ENCODE measurements at regions not wholly inside any gene's neighbourhood (a gene's known extent, or its start where the extent isn't known, plus 50 kb on each side); places are given as distances from the start of the nearest gene placed in this dataset.
A peak's percentile ranks its signal among the peaks of the same experiment; 100 is the strongest.

DNA sequence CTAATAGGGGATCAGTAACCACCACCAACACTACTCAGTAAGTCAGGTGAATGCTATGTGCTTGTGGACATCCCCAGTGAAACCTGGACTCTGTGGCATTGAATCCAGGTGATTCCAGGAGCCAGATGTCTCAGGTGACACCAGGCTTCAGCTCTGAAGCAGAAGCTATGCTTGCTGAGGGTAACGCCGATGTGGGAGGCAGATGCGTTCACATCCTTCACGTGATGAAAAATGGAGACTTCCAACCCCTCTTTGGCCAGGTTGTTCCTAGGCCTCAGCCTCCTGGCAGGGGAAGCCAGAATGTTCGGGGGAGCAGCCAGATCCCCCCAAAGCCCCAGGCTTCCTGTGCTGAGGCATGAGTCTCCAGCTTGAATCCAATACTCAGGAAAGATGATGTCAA is 209.8 kb upstream of the PDE10A start:
- no peak for DNase-seq (ENCODE audit: low spot score)

DNA sequence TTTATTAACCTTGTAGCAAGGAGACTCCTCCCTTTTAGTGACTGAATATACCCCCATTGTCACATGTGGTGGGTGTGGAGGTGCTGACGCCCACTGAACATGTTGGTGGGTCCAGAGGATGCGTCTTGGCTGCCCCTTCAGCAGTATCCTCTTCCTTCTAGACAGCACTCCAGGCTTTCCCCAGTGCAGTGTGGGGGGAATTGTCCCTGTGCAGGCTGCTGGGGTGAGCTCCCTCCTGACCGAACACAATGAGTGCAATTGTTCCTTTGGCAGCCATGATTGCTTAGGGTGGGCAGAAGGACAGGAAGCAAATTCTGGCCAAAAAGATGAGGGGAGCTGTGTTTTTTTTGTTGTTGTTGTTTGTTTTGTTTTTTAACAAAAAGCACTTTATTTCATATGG is 209.3 kb upstream of the PDE10A start:
- no peak for DNase-seq (ENCODE audit: low spot score)

DNA sequence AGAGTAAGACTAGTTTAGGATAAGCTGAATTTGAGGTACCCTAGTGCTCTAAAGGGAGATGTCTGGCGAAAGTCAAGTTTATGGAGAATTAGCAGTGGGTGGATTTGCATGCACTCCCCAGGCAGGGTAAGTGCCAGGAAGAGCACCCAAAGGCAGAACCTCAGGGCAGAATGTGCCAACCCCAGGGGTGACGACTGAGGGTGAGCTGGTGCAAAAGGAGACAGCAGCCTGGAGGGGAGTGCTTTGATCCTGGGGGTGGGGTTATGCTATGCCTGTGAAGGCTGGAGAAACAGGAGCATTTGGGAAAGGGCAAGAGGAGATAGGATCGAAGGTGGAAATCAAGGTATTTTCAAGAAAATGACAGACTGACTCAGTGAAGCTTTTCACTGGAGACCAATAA is 208.5 kb upstream of the PDE10A start:
- no peak for DNase-seq (ENCODE audit: low spot score)

DNA sequence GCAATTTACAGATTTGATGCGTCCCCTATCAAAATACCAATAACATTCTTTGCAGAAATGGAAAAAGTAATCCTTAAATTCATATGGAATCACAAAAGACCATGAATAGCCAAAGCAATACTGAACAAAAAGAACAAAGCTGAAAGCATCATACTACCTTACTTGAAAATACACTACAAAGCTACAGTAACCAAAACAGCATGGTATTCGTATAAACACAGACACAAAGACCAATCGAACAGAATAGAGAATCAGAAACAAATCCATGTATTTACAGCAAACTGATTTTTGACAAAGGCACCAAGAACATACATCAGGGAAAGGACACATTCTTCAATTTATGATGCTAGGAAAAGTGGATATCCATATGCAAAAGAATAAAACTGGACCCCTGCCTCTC is 206.5 kb upstream of the PDE10A start:
- DNase-seq (ENCODE audit: low spot score), result no peak

DNA sequence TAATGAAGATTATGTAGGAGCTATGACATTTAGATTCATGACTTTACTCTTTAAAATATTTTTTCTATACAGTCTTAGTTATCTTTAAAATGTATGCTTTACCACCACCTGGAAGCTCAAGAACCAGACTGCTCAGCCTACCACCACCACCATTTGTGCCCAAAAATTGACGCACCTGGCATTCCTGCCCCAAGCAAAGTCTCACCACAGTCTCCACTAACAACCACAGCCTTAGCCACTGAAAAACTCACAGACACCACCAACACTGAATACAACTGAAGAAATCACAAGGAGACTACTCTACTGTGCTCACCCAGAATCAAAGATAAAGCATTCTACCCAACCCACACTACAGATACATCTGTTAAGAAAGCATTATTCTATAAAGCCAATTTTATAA is 201.9 kb upstream of the PDE10A start:
- no peak for DNase-seq (ENCODE audit: low spot score)

DNA sequence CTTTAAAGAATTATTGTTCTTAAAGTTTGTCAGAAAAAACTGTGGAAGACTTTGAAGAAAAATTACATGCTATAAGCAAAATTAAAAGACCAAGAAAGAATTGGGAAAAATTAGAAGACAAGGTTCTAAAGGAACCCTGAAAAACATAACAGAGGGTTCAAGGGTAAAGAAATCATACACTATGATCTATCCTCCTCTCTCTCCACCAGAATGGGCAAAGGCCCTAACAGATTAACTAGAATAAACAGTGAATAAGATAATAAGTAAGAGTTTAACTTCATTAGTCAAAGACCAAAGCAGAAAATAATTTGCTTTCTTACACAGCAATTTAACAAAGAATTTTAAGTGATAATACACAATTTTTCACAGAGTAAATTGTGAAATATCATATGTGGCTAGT is 201.2 kb upstream of the PDE10A start:
- no peak for DNase-seq (ENCODE audit: low spot score)

DNA sequence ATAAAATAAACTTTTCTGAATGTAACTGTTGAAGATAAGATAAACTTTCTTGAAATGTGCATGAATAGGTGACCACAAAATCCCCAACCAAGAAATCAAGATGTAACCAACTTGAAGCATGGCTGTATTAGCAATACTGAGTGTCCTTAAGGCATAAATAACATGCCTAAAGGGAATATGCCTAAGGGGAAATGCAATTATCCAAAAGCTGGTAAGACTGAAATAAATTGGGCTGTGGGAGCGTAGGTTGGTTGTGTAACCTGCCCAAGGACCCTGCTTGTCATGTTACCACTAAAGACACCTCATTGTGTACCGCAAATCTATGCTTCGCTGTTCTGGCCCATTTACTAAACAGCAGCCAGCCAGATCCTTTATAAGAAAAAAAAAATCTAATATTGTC is 200.8 kb upstream of the PDE10A start:
- no peak for DNase-seq (ENCODE audit: low spot score)

DNA sequence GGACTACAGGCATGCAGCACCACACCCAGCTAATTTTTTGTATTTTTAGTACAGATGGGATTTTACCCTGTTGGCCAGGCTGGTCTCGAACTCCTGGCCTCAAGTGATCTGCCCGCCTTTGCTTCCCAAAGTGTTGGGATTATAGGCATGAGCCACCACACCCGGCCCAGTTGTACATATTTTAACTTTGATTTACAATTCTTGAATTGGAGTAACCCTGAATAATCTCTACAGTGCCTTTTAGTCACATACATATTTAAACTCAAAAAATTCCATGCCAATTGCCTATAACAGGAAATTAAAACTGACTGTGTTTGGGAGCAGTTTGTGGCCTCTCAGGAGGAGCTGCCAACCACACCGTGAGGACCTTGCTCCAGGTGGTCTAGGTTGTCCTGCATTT is 199.8 kb upstream of the PDE10A start:
- no peak for DNase-seq (ENCODE audit: low spot score)

DNA sequence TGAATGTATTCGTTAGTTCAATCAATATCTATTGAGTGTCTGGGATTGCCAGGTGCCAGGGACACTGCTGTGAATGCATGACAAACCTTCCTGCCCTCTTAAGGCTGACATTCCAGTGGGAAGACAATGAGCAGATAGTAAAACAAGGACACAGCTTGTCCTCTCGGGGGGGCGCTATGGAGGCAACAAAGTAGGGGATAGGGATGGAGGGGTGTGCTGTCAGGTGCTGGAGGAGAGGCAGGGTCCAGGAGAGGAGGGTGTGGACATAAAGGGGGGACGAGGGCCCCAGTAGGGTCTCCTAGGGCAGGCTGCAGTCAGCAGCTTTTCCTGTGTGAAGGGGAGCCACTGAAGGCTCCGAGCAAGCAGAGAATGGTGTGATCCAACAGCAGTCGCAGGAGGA is 198.2 kb upstream of the PDE10A start:
- no peak for DNase-seq (ENCODE audit: low spot score)

DNA sequence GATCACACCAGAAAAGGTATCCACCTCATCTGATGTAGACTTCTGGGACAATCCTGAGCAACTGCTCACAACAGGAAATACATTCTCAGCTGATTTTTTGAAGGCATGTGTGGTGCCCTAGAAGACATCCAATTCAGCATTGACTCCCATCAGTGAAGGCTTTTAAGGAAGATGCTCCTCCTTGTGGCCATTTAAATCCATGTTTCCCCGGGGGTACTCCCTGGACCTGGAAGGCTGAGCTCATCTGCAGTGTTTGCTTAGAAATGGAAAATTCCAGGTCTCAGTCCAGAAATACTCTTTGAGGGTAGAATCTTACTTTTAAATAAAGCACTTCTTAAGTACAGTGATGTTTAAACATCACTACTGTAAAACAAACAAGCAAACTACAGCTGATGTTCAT is 195.5 kb upstream of the PDE10A start:
- DNase-seq (ENCODE audit: low spot score), result no peak

DNA sequence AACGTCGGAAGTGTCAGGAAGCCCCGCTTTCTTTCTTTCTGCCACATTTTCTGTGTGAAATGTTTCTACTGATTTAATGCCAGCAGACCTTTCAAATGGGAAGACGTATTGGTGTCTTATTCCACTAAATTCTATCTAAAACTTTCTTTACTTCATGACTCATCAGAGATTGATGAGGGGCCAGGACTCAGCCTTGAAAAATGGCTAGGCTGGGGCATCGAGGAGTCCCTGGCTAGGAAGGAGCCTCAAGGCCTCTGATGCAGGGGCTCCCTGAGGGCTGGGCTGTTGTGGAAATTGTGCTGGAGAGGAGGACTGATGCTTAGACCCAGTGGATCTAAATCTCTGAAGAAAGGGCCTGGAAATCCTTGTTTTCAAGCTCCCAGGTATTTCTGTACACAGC is 192.8 kb upstream of the PDE10A start:
- DNase-seq (ENCODE audit: low spot score), result no peak

DNA sequence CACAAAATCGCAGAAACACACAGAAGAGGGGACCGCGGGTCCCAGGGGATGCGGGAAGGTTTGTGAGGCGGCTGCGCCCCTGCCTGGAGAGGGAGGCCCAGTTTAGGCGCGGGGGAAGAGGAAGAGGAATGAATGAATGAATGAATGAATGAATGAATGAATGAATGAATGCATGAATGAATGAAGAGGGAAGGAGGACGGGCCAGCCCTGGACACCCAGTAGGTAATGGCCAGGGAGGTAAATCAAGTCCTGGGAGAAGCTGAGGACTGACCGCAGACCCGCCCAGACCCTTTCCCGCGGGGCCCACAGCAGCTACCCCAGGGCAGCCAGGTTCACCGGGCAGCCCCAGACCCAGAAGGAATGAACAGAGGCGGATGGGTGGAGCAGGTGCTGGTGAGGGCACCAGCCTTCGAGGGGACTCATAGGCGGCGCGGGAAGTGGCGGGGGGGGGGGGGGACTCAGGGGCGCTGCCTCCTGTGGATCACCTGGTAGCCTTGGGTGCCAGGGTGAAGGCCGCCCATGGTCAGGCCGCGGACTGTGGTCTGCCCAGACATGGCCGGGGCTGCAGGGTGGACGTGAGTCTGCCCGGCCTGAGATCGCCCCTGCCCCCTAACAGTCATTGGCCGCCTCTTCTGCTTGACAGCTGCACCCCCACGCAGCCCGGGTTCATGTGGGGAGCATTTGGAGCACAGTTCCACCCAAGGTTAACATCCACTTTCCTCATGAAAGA is 192.0 kb upstream of the PDE10A start:
- no peak for DNase-seq (ENCODE audit: low spot score)

DNA sequence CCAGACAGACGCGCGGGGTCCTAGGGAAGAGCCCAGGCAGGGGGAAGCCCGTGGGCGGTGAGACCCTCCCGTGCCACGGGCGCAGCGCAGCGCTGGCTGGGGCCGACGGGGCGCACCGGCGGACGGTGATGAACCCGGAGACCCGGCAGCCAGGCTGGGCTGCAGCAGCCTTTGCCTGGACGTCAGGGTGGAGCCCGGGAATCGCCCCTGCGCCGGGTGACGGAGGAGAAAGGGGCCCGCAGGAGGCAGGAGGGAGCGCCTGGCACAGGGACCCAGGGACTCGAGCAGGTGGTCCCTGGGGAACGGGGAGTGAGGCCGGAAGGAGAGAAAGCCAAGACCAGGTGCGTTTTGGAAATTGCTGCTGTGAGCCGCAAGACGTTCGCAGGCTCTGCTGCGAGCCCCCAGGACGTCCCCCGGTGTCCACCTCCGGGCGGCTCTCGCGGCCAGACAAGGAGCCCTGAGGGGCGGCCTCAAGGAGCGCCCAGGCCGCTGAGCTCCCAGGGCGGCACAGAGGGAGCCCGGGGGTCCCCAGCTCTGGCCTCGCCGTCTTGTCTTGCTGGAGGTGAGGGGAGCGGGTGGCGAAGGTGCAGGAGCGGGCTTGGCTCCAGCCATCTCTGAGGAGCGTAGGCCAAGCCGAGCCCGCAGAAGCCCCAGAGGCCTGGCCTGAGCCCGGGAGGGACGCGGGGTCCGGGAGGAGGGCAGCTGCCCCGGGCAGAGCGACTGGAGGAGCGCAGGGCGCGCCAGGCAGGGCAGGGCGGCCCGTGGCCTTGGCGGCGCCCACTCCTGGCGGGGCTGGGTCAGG is 191.2 kb upstream of the PDE10A start:
- DNase-seq (ENCODE audit: low spot score), result no peak

DNA sequence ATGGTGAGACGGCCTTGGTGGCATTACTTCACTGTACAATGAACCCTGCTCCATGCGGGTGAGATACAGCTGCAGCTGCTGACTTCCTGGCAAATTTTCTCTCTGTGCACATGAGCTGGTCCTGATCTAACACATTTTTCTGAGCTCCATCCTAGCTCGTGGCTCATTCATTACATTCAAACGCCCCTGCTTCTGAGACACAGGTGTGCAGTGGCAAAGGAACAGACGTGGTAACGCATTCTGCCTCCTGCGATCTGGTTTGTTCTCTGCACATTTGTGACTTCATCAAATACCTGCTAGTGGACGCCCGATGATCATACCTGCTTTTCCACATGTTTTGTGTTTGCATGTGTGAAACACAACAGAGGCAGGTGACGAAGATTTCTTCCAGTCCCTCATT is 189.6 kb upstream of the PDE10A start:
- DNase-seq (ENCODE audit: low spot score), result no peak

DNA sequence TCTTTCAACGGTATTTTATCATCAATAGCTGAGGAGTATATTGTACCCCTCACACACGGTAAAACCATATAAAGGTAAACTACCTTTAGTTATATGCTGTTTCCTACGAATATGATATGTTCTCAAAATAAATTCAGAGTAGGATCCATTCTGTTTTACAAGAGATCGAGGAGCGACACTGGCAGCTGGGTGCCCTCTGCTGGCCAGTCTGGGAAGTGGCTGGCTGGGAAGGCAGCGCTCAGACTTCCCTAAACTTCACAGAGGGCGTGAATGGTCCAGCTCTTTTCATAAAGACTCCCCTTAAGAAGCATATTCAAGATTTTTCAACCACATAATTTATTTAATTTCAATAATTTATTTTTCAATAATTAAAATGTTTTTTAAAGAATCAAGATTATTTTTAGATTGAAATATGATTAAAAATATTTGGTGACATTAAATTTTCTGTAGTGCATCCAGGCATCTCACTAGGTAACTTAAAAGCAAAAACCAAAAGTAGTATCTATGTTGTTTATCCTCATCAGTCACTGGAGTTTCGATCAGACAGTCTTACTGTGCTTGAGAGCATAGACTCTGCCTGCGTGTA is 187.5 kb upstream of the PDE10A start:
- peak; percentile 26 for DNase-seq (ENCODE audit: low spot score)

DNA sequence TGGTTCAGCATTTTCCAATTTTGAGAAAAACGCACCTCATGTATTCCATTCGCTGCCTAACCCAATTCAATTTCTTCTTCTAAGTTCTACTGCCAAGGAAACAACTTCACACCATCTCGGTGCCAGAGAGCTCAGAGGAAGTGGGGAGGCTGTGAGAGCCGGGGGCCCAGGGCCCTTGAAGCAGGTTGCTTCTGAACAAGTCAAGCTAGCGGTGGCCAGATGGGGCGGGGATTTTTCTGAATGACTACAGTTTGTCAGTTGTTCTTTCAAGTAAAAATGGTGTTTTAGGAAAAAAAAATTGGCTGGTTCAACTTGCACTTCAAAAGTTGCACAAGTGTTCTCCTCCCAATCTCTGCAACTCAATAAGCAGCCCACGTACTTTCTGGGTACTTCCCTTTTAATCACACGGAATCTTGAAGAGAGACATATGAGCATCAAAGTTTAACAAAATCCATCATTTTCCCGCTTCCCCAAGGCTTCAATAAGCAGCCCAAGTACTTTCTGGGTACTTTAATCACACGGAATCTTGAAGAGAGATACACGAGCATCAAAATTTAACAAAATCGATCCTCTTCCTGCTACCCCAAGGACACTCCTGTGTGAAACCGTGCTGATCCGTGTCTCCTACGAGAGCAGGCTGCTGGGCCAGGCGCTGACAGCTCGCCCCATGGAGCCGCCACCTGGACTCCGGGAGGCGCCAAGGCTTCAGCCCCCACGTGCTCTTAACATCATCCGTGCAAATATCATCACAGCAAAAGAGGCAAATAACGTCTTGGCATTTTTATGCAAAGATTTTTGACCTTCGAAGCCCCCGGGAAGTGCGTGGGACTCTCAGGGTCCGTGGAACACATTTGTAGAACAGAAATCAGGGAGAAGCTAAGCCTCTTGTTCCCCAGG is 186.7 kb upstream of the PDE10A start:
- no peak for DNase-seq (ENCODE audit: low spot score)

DNA sequence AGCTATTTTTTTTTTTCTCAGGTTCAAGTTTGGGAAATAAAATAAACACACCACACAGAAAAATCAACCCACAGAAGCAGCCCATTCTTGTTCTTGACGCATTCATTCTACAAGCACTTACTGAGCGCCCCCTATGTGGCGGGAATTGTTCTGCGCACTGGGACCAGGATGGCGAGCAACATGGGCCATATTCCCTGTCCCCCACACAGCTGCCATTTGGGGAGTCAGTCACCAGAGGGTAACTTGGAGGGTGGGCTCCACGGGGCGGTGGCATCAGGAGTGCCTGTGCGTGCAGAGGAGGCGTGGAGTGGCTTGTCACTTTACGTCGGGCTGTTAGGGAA is 185.0 kb upstream of the PDE10A start:
- DNase-seq (ENCODE audit: low spot score), result no peak

DNA sequence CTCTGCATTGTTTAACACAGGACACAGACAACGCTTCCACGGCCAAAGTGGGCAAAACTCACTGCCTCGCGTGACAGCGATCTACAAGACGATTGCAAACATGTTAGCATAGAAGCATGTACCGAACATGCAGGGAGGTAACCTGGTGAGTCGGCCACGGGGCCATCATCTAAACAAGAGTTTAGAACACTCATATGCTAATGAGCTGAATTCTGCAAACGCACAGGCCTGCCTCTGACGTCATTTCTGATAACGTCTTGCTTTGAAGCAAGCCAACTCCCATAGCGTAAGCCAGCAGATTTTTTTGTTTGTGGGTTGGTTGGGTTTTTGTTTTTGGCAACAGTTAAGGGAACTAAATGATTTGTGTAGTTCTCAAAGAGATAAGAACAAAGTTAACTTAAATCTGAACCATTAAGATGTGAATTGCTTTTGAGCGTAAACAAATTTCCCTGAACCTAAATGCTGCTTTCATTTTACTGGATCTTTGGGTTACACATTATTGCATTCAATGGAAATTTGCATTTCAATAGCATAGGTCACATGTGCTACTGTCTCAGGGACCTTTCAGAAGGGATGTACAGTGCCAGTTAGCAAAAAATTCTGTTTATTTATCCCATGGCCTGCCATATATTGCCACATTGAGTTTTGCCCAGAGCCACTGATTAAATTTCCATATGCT is 184.5 kb upstream of the PDE10A start:
- DNase-seq (ENCODE audit: low spot score), result no peak

DNA sequence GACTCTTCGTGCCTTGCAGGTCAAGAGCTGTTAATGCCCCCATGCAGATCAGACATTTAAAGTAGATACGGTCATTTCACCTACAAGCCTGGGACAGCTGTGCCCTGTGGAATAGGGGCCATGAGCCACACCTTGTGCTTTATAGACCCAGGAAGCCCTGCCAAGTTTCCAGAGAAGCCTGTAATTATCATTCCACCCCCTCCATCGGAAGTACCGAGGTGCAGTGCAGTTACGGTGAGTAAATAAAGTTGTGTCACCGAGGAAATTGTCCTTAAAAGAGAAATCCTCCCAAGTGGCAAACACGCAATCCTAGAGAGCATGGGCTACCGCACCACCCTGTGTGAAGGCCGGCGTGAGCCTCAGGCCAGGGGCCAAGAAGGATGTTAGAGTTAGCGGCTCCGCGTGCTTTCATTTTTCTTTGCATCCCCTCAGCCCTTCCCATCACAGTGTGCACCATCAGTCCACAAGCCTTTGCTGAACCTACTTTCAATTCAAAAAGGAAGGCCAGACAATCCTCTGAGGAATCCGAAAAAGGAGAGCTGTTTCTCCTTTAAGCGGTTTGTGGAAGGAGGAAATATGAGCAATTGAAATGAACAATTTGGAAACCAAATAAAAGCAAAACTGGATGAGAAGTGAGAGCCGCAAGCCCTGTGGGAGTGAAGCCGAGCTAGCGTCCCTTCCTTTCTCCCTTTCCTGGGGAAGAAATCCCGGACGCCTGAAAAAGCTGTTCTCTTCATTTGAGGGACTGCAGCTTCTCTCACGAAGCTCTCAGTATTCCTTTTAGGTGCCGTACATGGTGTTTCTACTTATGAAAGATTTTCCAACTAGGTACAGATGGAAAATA is 183.3 kb upstream of the PDE10A start:
- no peak for DNase-seq (ENCODE audit: low spot score)

DNA sequence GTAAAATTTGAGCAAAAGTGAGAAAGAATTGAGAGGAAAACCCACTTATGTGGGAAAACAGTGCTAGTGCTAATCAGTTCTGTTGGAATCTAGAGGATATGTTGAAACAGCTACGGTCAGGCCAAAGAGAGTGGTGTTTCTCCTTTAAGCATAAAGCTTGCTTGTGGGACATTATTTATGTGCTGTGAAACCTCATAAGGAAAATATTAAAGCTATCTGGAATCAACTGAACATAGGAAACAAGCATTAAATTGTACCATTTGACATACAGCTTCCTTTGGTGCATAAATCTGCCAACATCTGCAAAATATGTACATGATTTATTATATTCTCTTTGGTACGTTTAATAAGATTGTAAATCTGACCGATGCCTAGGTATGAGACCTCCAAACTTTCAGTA is 182.5 kb upstream of the PDE10A start:
- no peak for DNase-seq (ENCODE audit: low spot score)

DNA sequence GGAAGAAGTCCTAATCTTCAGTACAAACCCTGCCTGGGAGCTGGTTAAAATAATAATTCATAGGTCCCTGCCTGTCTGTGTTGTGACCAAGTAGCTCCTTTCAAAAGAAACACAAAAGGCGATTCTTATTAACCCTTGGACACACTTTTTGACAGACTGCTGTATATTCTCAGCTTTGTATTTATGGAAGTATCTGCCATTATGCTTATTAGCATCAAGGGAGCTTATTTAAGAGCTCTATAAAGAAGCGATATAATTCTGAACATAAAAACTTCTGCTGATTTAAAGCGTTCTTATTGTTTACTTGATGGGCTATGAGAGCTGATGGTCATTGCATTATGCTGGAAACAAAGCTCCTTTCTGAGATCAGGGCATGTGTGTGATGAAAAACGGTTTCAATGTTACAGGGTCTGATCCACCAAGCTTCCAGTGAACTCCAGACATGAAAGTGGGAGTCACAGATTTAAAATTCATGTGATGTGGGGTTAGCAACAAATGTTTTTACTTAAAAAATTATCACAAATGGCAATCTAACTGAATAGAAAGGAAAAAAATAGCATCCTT is 181.8 kb upstream of the PDE10A start:
- DNase-seq (ENCODE audit: low spot score), result no peak

All from hematopoietic multipotent progenitor cell treated with erythropoietin and hydrocortisone succinate and interleukin-3 and kit ligand, for 17 days (in vitro differentiated cells).